Fibroblast of lung (primary cell): ENCODE measurements at regions not wholly inside any gene's neighbourhood (a gene's known extent, or its start where the extent isn't known, plus 50 kb on each side); places are given as distances from the start of the nearest gene placed in this dataset.

Experiments used
- CTCF ChIP-seq, 2 donors: IDR thresholded peaks in 1 of 2; conservative IDR thresholded peaks in 1 of 2; 1 replicate in 1 of 2; 2 replicates in 1 of 2; pipeline ENCODE4 v1.5.1; 2011 to 2012; ENCODE audit warnings: low read length in 2 of 2, control low read depth in 1 of 2, inconsistent platforms in 1 of 2, low read depth in 1 of 2, mild to moderate bottlenecking in 1 of 2
- EZH2 ChIP-seq: IDR thresholded peaks from 2 replicates; pipeline ENCODE4 v1.5.1; 2012; ENCODE audit warnings: low read length, control low read depth, mild to moderate bottlenecking; ENCODE audit errors: missing control alignments

GRCh38 chr21:16928439-16928838 lies 584.4 kb upstream of the CXADR start:
- TF ChIP-seq CTCF (conservative IDR thresholded peaks at IDR 0.05 in 1 of 2, IDR thresholded peaks at IDR 0.05 in 1 of 2; ENCODE audit: low read depth in 1 of 2, low read length in 2 of 2) (no peak), EZH2 (no peak)
